Kidney glomerular epithelial cell (primary cell): ENCODE measurements at regions not wholly inside any gene's neighbourhood (a gene's known extent, or its start where the extent isn't known, plus 50 kb on each side); places are given as distances from the start of the nearest gene placed in this dataset.
A peak's percentile ranks its signal among the peaks of the same experiment; 100 is the strongest.
"Not testable (repeated sequence)": the region's sequence is repeated elsewhere in the genome, so short reads cannot be mapped to it uniquely, and the experiment has no call there.

Experiments used
- DNase-seq: peaks from one replicate; lab custom pipeline; 2025; lab: John Stamatoyannopoulos, UW

GRCh38 chr18:63071701-63072141 is 247.8 kb downstream of the BCL2 start:
- peak; percentile 46 for DNase-seq

- DNase-seq = no peak
Measured at GRCh38 chr18:63070767-63071502, 248.6 kb downstream of the BCL2 start.

GRCh38 chr18:63069496-63069895 is 250.1 kb downstream of the BCL2 start:
- no peak for DNase-seq

GRCh38 chr18:63067939-63068338 is 251.6 kb downstream of the BCL2 start:
- peak; percentile 11 for DNase-seq

- no peak for DNase-seq
Measured at GRCh38 chr18:63065172-63065571, 254.4 kb downstream of the BCL2 start.

GRCh38 chr18:63063171-63063570 is 256.4 kb downstream of the BCL2 start:
- peak; percentile 6 for DNase-seq

- DNase-seq = no peak
Measured at GRCh38 chr18:63062246-63062645, 257.3 kb downstream of the BCL2 start.

- DNase-seq = no peak
Measured at GRCh38 chr18:63061303-63061702, 258.3 kb downstream of the BCL2 start.

GRCh38 chr18:63058521-63058920 is 261.0 kb downstream of the BCL2 start:
- DNase-seq = no peak

GRCh38 chr18:63057707-63058106 is 261.9 kb downstream of the BCL2 start:
- no peak for DNase-seq

- no peak for DNase-seq
Measured at GRCh38 chr18:63054901-63055584, 264.5 kb downstream of the BCL2 start.

GRCh38 chr18:63051928-63052327 is 267.6 kb downstream of the BCL2 start:
- no peak for DNase-seq

GRCh38 chr18:63050667-63051395 is 268.7 kb downstream of the BCL2 start:
- DNase-seq = not testable (repeated sequence)

GRCh38 chr18:63046375-63046774 is 273.2 kb downstream of the BCL2 start:
- no peak for DNase-seq

GRCh38 chr18:63043516-63043915 is 276.1 kb downstream of the BCL2 start:
- no peak for DNase-seq

- no peak for DNase-seq
Measured at GRCh38 chr18:63042351-63042750, 277.2 kb downstream of the BCL2 start.

- DNase-seq = no peak
Measured at GRCh38 chr18:63040788-63041410, 278.7 kb downstream of the BCL2 start.

- no peak for DNase-seq
Measured at GRCh38 chr18:63037491-63037890, 282.1 kb downstream of the BCL2 start.

- DNase-seq = no peak
Measured at GRCh38 chr18:63031375-63031774, 288.2 kb downstream of the BCL2 start.
